Epidermal melanocyte (primary cell): ENCODE measurements at regions not wholly inside any gene's neighbourhood (a gene's known extent, or its start where the extent isn't known, plus 50 kb on each side); places are given as distances from the start of the nearest gene placed in this dataset.
"Not testable (repeated sequence)": the region's sequence is repeated elsewhere in the genome, so short reads cannot be mapped to it uniquely, and the experiment has no call there.

Experiments
- DNase-seq: peaks from one replicate; pipeline ENCODE4 v3.0.0; 2011; ENCODE audit warnings: low spot score; ENCODE audit not compliant: insufficient read length

GRCh38 chr4:174010547-174010946, 272.9 kb downstream of the FBXO8 start:
- DNase-seq: no peak

- no peak for DNase-seq
These were observed 273.6 kb downstream of the FBXO8 start for GRCh38 chr4:174009686-174010451.

GRCh38 chr4:174005422-174005821, 278.0 kb downstream of the FBXO8 start:
- DNase-seq: no peak

GRCh38 chr4:173998471-173999144, 284.9 kb downstream of the FBXO8 start:
- no peak for DNase-seq

- DNase-seq: not testable (repeated sequence)
These were observed 287.7 kb downstream of the FBXO8 start for GRCh38 chr4:173995779-173996178.

- DNase-seq: no peak
These were observed 291.7 kb downstream of the FBXO8 start for GRCh38 chr4:173991814-173992213.

- no peak for DNase-seq
These were observed 292.2 kb downstream of the FBXO8 start for GRCh38 chr4:173991316-173991715.

GRCh38 chr4:173990869-173991210, 292.6 kb downstream of the FBXO8 start:
- no peak for DNase-seq

GRCh38 chr4:173990126-173990868, 293.2 kb downstream of the FBXO8 start:
- no peak for DNase-seq

GRCh38 chr4:173963523-173963922, 319.9 kb downstream of the FBXO8 start:
- not testable (repeated sequence) for DNase-seq

- DNase-seq: no peak
These were observed 323.1 kb downstream of the FBXO8 start for GRCh38 chr4:173960398-173960797.

- no peak for DNase-seq
These were observed 325.0 kb downstream of the FBXO8 start for GRCh38 chr4:173958445-173958844.

GRCh38 chr4:173943547-173943946, 339.9 kb downstream of the FBXO8 start:
- no peak for DNase-seq

- DNase-seq: no peak
These were observed 343.3 kb downstream of the FBXO8 start for GRCh38 chr4:173940146-173940545.

GRCh38 chr4:173937631-173938270, 345.7 kb downstream of the FBXO8 start:
- DNase-seq: no peak

- no peak for DNase-seq
These were observed 346.6 kb downstream of the FBXO8 start for GRCh38 chr4:173936861-173937260.

GRCh38 chr4:173935622-173936405, 347.7 kb downstream of the FBXO8 start:
- DNase-seq: no peak

- no peak for DNase-seq
These were observed 348.4 kb downstream of the FBXO8 start for GRCh38 chr4:173934933-173935620.

GRCh38 chr4:173934201-173934600, 349.3 kb downstream of the FBXO8 start:
- DNase-seq: no peak

GRCh38 chr4:173932701-173933100, 350.8 kb downstream of the FBXO8 start:
- DNase-seq: no peak
